ENCODE measurements at regions not wholly inside any gene's neighbourhood (a gene's known extent, or its start where the extent isn't known, plus 50 kb on each side); places are given as distances from the start of the nearest gene placed in this dataset.
"Not testable (repeated sequence)": the region's sequence is repeated elsewhere in the genome, so short reads cannot be mapped to it uniquely, and the experiment has no call there.

DNA sequence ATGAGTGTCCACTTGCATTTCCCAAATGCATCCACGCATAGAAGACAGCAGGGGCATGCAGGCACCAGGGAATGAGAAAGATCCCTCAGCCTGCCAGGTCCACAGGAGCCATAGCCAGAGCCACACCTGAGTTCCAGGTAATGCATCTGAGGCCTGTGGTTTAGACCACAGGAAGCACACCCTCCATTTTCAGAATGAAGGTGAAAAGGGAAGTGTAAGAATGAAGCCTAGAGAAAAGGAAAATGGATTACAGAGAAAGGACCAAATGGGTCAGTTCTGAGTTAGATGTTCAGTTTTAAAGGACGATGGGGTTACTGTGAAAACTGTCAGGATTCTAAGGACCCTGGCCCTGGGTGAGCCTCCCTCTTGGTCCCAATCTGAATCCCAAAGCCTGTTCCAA, 1283.2 kb downstream of the TMEM121 start:
- no peak for DNase-seq

DNA sequence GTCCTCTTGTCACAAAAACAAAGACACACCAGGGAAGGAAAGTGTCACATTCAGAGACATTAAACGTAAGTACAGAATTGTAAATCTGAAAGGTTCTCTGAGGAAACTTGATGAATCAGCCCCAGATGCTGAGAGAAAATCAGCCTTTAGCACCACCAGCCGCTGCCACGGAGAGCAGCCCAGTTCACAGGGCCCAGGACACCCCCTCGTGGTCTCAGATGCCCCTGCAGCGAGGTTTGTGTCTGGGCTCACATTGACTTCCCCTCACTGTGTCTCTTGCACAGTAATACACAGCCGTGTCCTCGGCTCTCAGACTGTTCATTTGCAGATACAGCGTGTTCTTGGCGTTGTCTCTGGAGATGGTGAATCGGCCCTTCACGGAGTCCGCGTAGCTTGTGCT, 1283.8 kb downstream of the TMEM121 start:
- DNase-seq, result not testable (repeated sequence)

GRCh38 chr14:106811162-106811561, 1284.8 kb downstream of the TMEM121 start:
- no peak for DNase-seq

DNA sequence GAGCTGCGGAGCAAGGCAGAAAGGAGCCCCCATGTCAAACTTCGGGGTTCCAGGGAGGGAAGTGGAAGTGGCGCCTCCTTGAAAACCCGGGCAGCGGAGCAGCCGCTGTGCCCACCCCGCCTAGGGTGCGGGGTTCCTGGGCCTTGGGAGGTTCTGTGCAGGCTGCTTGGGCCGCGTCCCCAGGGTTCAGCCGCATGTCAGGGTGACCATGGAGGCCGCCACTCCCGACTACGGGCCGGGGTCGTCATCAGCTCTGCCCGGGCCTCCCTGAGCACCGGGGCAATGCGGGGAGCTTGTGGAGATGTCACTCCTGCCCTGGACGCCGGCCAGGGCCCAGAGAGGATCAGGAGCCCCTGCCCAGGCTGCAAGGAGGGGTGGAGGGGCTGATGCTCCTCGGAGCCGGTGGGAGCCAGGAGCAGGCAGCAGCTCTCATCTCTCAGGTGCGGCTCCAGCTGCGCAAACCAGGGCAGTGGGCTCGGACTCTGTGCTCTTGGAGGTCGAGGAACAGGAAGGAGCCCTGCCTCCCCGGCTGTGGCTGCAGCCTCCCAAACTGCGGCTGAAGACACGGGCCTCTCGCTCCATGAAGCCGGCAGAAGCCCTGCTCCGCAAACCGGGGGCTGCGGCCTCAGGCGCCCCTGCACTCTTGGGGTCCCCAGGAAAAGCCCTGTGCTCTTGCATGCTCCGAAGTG, 1286.5 kb downstream of the TMEM121 start:
- no peak for DNase-seq

- DNase-seq, result no peak
Measured at GRCh38 chr14:106813477-106813823, 1287.1 kb downstream of the TMEM121 start.

DNA sequence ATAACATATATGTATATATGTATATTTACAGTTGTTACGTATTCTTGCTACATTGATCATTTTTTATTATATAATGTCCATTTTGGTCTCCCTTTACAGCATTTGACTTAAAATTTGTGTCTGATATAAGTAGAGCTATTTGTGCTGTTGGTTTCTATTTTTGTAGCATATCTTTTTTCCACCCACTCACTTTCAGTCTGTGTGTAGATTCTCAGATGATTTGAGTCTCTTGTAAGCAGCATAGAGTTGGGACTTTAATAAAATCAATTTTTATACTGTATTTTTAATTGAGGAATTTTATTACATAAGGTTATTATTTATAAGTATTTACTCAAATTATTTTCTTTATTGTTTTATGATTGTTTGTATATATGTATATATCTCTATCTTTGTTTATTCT, 1293.7 kb downstream of the TMEM121 start:
- no peak for DNase-seq

GRCh38 chr14:106821119-106821518, 1294.7 kb downstream of the TMEM121 start:
- no peak for DNase-seq

GRCh38 chr14:106822905-106823304, 1296.5 kb downstream of the TMEM121 start:
- DNase-seq, result no peak

- DNase-seq, result no peak
Measured at GRCh38 chr14:106823552-106823951, 1297.2 kb downstream of the TMEM121 start.

DNA sequence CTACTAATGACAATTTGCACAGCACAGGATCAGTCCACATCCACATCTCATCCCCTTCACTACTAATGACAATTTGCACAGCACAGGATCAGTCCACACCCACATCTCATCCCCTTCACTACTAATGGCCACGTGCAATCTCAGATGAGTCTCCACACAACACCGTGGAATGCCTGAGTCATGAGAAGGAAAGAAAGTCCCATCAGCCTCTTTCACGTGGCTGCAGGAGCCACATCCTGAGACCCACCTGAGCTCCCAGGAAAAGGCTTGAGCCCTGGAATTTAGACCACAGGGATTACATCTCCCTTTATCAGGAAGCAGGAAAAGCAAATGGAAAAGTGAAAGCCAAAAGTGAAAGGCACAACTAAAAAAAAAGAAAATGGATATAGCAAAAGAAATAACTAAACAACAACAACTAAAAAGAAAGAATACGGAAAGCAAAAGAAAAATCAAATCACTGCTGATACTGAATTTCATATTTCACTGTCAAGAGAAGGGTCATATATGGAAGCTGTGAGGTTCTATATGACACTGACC, 1300.5 kb downstream of the TMEM121 start:
- DNase-seq, result no peak

- no peak for DNase-seq
Measured at GRCh38 chr14:106831322-106831720, 1304.9 kb downstream of the TMEM121 start.

DNA sequence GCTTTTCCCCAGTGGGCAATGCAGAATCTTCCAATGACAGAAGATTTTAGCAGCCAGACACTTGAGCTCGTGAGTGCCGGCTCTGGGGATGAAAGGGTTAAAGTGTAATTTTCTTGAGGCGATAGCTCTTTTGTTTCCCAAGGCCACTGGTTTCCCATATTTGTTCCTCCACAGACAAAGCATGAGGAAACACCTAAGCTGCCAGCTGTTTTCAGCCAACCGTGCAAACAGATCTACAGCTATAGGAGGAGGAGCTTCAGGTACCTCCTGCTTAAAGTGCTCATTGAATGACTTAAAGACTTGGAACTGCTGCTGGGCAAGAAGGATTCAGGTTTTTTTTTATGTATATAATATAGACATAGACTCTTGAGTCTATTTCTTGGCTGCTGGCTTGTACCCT, 1311.5 kb downstream of the TMEM121 start:
- no peak for DNase-seq

- DNase-seq, result no peak
Measured at GRCh38 chr14:106838991-106839769, 1312.8 kb downstream of the TMEM121 start.

- DNase-seq, result no peak
Measured at GRCh38 chr14:106840258-106840657, 1313.9 kb downstream of the TMEM121 start.

DNA sequence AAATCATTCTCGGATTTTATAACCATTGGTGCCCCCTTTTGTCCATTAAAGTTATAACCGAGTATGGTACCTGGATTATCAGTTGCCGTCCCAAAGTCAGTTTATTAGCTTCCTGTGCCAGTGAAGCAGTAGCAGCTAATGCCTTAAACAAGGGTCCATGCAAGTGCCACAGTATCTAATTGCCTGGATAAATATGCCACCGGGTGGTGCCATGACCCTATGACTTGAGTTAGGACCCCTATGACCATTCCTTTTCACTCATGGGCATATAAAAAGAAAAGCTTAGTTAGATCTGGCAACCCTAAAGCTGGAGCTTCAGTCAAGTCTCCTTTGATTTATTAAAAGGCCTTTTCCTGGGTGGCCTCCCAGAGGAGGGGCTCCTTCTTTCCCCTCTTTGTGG, 1314.6 kb downstream of the TMEM121 start:
- DNase-seq, result no peak

DNA sequence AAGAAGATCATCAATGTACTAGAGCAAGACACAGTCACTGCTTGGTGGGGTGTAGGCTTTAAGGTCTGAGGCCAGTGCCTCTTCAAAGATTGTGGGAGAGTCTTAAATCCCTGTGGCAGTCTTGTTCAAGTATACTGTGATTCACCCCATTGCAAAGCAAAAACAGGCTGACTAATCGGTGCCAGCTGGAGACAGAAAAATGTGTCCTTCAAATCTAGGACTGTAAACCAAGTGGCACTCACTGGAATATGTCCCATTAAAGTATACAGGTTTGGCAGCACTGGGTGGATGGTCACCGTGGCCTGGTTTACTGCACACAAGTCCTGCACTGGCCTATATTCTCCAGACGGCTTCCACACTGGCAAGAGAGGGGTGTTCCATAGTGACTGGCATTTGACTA, 1315.3 kb downstream of the TMEM121 start:
- no peak for DNase-seq

DNA sequence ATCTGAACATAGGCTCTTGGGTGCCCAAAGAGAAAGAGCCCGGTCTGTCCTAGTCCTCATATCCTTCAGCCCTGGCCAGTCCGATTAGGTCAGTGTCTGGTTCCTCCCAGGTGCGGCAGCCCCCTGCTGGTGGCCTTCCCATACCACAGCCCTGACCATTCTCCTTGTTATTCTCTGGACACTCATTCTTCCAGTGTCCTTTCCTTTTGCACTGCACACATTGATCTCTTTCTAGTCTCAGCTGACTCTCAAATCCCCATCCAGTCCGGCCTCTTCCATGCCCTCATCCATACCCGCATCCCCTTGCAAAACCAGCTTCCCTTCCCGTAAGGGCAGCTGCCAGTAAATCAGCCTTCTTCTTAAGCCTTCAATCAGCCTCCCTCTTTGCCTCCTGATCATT, 1316.3 kb downstream of the TMEM121 start:
- no peak for DNase-seq

DNA sequence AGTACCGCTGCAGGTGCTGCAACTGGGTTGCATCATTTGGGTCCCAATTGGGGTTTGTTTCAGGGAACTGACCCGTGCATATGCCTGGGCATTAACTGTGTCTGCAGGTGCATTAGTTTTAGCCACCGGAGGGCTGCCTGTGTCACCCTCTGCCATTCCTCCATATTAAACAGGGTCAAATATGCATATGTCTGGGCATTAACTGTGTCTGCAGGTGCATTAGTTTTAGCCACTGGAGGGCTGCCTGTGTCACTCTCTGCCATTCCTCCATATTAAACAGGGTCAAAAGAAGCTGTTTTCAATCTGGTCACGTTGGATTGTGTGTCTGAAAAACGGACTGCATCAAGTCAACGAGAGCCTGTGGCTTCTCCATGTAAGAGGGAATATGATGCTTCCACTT, 1317.0 kb downstream of the TMEM121 start:
- DNase-seq, result no peak

GRCh38 chr14:106843951-106844483, 1317.6 kb downstream of the TMEM121 start:
- DNase-seq, result no peak

DNA sequence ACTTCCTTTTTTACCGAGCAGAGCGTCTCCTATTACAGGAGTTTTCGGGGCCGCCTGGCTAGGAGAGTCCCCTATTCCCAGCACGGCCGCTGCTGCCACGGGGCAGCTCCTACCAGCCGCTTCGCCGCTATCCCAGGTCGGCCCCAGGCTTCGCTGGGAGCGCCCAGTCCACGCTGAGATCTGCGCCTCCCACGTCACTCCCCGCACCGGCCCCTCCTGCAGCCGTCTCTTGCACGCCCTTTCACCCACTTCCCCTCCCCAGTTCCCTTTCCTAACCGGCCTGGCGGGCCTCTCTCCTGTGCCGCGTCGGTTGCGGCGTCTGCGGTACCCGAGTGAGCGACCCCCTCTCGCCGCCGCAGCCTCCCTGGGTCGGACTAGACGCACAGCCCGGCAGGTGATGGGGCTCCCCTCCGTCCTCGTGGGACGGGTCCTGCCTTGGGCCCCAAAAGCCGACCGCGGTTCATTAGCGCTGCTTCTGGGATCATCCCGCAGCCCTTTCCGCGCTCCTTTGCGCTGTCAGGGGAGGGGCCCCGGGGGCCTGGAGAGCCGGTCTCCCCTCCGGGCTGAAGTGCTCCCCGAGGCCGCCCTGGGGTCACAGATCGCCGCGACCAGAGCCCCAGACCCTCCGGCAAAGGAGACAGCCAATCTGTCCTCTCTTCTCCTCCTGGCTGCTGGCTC, 1318.4 kb downstream of the TMEM121 start:
- no peak for DNase-seq

DNA sequence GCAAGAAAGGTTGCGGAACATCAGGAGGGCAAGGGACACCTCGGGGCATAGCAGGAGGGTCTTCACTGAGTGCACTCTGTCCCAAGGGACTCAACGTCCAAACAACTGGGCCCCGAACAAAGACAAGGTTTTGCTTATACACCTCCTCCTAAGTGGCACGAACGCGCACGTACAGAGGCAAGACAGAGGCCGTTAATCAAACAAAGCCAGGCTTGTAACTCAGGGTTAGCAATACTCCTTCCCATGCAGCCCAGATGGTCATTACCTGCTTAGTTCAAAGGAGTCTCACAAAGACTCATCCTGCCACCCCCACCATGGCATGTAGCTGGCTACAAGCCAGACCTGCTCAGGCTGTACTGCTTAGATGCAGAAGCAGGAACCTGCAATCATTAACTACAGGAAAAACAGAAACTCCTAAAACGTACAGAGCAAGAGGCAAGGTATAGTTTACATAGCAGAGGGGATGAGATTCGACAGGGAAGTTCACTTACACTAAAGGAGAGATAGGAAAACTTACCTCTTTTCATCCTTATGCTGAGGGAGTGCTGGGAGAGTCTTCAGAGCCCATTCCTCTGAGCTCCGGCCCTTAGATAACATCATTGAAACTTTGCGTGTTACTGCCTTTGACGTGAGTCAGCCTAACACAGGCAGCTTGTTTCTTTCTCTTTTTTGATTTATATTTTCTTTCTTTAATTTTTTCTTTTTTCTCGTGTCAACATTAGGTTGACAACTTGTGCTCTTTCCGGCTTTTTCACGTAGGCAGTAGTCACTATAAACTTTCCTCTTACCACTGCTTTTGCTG, 1319.1 kb downstream of the TMEM121 start:
- DNase-seq, result no peak

GRCh38 chr14:106846218-106846617, 1319.8 kb downstream of the TMEM121 start:
- no peak for DNase-seq

All from NCI-H2171 (cell line).